ENCODE measurements at regions not wholly inside any gene's neighbourhood (a gene's known extent, or its start where the extent isn't known, plus 50 kb on each side); places are given as distances from the start of the nearest gene placed in this dataset.

DNA sequence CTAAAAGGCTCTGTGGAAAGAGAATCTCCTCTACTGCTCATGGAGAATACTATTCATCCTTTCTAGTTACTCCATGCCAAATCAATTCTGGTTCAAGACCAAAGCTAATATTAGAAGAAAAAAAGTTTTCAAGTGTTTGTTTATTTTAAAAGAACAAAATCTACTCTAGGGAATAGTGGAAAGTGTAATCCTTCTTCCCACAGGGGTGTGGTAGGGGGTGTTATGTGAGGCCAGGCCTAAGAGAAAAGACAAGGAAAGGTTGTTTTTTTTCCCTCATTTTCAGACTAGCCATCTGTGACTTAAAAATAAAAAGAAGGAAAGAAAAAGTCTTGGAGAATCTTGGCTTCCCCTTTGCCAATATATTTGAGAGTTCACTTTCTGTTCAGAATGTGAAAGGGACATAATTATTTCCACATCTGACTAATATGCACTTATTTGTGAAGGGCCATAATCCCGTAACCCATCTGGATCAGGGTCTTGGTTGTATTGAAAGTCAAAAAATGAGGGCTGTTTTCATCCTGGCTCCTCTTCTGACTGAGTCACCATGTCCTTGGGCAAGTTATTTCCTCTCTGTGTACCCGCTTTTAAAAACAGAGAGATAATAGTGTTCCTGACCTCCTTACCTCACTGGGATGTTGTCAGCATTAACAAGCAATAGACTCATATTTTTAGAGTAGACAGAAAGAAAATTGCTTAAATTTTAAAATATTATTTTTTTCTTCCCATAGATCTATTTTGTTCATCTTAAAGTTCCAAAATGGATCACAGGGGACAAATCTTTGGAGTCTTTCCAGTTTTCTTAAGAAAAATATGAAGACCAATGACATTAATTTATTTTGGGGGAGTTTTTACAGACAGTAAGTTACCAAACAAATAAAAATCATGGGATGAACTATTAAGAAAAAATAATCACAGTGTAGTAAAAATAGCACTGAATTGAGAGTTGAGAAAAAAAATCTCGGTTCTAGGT, 233.7 kb downstream of the IBTK start:
- DNase-seq: no peak

DNA sequence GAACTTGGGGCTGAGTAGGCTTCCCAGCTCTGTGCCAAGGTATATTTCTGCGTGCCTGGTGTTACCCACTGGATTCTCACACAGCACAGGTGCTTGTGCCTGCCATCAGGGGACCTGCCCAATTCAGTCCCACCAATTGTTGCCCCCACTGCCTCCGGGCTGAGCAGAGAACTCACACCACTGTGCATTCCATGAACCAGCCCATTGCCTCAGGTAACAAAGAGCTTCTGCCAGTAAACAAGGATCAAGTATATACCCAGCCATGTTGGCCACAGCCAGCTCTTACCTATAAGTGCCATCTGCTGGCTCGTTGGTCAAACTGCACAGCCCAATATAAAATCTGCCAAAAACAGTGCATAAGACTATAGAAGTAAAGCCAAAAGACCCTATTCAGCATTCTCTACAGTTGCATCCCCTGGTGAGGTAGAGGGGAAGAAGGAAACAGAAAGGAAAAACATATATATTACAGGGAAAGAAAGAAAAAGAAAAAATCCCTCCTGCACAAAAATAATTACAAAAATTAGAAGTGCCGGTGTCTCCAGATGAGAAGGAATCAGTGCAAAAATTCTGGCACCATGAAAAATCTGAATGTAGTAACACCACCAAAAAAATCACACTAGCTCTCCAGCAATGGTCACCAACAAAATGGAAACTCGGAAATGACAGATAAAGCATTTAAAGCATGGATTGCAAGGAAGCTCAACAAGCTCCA, 241.4 kb downstream of the IBTK start:
- peak; percentile 65 for DNase-seq

DNA sequence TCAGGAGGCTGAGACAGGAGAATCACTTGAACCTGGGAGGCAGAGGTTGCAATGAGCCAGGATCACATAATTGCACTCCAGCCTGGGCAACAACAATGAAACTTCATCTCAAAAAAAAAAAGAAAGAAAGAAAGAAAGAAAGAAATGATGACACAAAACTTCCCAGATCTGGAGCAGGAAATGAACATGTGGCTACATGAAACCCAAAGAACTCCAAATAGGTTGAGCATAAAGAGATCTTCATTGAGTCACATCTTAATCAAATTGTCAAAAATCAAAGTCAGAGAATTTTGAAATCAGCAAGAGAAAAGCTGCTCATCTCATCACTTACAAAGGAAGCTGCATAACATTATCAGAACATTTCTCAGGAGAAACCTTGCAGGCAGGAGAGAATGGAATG, 247.0 kb downstream of the IBTK start:
- DNase-seq: no peak

DNA sequence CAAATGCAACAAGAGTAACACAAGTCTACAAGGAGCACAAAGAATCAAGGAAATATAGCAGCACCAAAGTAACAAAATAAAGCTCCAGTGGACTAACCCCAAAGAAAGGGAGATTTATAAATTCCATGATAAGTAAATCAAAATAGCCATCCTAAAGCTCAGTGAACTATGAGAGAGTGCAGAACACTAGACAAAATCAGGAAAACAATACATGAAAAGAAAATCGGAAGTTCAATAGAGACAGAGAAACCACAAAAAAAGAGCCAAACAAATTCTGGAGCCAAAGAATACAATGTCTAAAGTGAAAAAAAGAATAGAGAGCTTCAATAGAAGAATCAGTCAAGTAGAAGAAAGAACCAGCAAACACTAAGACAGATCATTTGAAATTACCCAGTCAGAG, 247.3 kb upstream of the TENT5A start:
- DNase-seq: no peak

DNA sequence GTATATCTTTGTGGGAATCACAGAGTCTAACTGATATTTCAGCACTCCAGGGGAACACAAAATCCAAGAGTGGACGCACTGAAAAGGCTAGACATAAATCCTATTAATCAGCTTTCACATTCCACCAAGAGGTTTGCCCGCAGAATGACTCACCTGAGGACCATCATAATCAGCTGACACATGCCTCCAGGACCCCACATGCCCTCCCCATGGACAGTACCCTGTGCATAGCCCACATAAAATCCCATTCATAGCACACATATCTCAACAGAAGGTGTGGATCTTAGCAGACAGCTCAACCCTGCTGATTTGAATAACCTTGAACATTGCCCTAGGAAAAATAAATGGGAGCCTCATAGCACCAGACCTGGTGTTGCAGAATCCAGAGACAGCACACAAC, 246.8 kb upstream of the TENT5A start:
- DNase-seq: no peak

DNA sequence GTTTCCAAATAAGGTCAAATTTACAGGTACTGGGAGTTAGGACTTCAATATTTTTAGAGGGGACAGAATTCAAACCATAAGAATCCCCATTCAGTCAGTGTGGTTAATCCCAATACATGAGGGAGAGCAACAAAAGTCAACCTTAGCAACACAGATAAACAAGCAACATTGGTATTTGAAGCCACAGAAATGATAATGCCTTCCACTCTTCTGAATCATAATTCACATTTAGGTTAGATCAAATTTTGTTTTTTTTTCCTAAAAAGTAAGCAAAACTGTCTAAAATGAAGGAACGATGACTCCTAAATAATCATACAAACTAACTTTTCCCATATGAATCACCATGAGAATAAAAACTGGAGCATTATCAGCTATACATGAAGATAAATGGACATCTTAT, 246.0 kb upstream of the TENT5A start:
- no peak for DNase-seq

DNA sequence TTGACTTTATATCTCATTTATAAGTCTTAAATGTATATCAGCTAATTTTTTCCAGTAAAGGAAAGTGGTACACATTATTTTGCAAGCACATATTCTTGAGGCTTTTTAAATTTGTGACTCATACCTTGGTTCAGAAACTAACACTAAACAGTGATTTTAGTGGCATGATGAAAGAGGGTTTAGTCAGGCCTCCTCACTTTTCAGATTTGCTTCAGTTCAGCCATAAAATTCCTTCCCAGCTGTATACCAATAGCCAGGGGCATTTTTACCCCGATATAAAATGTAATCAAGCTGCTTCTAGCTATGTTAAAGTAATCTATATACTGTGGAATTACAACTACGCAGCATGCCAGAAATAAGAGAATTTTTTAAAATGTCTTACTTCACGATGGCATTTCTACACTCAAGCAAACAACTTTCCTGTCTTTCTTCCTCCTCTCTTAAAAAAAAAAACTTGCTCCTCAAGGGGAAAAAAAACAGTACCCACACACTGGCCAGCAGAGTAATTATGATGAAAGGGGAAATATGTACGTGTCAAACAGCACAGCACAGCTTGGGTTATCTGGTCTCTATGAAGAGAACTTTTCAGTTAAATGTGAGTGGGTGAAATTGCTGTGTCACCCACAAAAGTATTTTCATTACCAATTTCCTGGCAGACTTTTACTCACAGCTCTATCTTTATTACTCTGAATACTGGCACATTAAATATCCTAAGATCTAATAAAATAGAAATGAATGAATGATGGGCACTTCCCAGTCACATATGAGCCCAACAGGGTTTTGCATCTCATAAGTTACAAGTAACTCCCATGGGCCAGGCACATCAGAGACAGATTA, 244.8 kb upstream of the TENT5A start:
- peak; percentile 56 for DNase-seq

DNA sequence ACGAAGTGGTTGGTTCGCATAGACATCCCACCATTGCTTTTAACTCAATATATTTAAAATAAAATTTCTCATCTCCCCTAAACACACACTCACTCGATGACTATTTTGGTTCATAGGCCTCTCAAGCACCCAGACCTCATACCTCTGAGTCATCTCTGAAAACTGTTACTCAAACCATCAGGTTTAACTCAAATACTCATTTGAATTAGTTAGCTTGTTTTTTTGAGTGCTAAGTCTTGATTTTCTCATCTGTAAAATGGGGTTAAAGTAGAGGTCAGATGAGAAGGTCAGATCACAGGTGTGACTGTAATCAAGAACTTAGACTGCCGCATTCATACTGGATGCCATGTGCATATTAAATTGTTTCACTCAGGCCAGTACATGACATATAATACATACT, 243.9 kb upstream of the TENT5A start:
- DNase-seq: no peak

DNA sequence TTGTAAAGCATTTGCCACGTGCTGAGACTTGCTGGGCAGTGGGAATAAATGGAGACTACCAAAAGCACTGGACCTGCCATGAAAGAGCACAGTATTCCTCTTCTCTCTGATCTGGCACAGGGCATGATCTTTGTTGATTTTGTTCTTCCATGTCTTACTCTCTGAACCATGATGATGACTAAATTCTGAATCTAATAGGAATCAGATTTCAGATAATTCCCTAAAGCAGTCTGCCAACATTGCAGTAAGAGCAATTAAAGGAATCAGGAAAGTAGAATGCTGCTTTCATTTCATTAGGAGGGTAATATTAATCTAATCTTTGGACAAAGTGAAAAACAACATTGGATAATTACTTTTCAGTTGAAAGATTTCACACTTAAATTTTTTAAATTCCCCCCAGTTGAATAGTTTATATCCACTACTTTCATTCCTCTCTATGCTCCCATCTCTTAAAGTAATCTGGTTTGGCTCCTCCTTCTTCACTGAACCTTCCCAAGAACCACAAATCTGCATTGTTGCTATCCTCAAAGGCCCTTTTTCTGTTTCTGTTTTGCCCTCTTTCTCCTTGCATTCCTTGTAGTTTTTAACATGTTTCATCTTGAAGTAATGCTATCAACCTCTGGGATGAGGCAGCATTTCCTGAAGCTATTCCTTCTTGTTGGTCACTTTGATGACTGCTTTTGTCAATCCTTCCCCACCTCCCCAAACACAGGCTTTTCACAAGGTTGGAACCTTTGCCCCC, 243.2 kb upstream of the TENT5A start:
- DNase-seq: no peak

DNA sequence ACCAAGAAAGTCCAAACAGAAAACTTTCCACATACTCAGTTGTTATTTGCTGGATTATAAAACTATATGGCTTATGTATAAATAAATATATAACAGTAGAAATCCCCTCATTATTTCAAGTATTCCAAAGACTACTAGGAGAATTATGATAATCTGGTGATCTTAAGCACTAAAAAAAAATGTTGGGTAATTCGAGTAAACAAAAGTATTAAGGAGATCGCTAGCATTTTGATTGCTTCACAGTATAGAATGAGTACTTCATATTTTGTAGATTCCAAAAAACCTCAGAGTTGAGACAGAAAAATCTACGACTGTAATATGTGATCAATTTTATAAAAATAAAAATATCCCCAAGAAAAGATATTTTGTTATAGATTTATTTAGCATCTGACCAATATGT, 236.4 kb upstream of the TENT5A start:
- DNase-seq: no peak

DNA sequence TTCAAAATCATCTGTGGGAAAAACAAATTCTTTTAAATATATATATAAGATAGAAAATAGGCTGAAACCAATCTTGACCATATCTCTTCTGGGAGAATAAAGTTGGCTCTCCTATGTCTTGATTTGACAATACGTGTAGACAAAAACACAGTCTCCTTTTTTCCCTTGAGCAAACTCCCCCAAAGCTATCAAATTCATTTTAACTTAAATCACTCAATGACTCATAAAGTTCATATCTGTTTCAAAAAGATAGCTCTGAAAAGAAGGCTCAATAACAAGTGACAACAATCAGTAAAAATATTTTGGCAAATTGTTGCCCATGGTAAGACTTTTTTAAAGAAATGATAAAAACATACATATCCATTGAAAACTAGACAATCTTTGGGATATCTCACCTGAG, 236.0 kb upstream of the TENT5A start:
- DNase-seq: no peak

DNA sequence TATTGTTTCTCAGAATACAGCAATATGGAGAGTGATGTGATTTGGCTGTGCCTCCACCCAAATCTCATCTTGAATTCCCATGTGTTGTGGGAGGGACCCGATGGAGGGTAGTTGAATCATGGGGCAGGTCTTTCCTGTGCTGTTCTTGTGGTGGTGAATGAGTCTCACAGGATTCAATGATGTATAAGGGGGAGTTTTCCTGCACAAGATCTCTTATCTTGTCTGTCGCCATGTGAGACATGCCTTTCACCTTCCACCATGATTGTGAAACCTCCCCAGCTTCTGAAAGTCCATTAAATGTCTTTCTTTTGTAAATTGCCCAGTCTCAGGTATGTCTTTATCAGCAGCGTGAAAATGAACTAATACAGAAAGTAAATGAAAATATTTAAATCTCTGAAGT, 234.8 kb upstream of the TENT5A start:
- no peak for DNase-seq

DNA sequence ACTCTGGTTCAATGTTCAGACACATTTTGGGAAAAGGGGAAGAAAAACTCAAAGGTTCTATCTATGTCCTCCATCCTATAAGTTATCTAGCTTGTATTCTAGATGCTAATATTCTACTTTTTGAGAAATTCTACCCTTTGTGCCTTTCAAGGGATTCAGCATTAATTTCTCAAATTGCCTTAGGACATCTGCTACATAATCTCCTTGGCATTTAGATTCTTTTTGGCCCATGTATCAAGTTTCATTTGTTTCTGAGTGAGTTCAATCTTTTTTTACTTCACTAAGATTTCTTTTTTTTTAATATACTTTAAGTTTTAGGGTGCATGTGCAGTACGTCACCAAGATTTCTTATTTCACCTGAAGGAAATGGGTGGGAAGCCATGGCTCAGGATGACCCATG, 232.7 kb upstream of the TENT5A start:
- no peak for DNase-seq

DNA sequence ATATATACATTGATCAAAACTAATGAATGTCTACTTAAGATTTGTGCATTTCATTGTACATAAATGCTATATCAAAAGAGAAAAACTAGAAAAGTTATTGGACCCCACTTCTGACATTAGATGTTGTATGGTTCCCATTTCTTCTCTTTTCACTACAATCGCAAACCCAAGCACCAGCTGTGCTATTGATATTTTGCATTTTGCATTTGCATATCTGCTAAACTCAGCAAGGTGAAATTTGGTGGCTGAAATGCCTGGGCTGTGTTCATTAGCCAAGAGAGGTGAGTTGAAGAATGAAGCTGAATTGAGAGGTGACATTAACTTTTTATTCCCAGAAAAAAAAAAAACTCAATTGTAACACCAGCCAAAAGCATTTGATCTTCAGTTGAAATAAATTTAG, 232.1 kb upstream of the TENT5A start:
- no peak for DNase-seq

DNA sequence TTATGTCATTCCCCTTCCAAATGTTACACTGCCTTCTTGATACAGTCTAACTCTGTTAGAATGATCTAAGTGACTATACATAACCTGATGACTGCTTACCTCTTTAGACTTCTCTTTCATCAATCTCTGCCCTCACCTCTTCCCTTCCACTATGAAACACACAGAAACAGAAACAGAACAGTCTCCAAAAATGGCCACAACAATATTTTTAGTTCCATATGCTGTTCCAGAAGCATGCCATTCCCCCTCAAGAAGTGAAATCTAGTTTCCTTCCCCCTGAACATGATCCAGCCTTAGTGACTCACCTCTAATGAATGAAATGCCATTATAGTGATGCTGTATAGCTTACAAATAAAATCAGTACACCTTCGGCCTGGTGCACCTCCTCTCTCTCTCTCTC, 229.3 kb upstream of the TENT5A start:
- no peak for DNase-seq

DNA sequence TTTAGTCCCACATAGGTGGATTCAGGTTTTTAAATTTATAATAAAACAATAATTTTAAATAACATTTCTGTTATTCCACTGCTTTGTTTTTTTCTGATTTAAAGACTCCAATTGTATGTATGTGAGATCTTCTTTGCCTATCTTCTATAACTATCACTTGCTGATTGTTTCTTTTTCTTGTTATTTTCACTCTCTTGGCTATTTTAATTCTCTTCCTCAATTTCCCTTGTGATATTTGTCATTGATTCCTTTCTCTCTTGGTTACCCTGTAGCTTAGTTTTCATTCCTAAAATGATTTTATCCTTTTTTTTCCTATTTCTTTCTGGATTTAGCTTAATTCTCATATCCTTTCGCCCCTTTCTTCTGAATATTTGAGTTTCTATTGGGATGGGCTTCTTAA, 227.3 kb upstream of the TENT5A start:
- no peak for DNase-seq

DNA sequence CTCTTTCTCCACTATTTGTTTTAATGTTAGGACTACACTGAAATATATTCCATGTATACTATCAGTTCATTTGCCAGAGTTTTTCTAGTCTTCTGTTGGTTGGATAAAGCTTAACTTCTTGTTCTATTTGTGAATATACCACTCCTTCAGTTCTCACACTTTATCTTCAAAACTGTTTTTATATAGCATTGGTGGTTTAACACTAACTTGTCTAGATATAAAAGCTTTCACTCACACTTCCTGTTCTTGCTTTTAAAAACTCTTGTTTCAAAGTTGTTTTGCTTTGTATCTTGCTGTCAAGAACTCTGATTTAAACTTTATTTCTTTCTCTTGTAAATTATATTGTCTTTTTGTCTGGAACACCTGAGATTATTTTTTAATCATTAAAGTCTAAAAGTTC, 226.8 kb upstream of the TENT5A start:
- no peak for DNase-seq

DNA sequence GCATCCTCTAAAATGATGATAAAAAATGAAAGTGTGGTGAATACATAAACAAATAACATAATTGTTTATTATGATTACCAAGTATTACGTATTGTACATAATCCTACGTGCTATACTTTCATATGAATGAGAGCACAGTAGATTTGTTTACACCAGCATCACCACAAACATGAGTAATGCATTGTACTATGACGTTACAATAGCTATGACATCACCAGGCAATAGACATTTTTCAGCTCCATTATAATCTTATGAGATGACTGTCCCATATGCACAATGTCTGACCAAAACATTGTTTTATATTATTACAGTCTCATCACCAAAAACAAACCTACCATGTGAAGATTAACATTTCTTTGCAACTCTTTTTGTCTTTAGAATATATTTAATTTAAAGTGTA, 225.7 kb upstream of the TENT5A start:
- no peak for DNase-seq

DNA sequence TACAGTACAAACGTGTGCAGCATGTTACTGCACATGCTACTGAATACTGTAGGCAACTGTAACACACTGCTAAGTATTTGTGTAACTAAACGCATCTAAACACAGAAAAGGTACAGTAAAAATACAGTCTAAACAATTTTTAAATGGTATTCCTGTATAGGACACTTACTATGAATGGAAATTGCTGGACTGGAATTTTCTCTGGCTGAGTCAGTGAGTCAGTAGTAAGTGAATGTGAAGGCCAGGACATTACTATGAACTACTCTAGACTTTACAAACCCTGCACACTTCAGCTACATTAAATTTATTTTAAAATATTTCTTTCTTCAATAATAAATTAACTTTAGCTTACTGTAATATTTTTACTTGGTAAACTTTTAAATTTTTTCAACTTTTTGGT, 225.0 kb upstream of the TENT5A start:
- no peak for DNase-seq

DNA sequence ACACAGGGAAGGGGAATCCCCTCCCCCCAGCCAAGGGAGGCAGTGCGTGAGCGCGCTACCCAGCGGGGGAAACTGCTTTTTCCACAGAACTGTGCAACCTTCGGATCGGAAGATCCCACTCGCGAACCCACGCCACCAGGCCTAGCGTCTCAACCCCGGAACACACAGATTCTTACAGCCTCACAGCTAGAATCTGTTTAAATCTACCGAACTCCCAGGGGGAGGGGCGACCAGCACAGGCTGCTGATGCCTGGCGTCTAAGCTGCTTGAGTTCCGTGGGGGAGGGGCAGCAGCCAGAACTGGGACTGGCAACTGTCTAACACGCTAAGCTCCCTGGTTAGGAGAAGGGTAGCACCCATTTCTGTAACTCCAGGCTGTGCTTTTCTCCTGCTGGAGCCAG, 217.3 kb upstream of the TENT5A start:
- DNase-seq: no peak

DNA sequence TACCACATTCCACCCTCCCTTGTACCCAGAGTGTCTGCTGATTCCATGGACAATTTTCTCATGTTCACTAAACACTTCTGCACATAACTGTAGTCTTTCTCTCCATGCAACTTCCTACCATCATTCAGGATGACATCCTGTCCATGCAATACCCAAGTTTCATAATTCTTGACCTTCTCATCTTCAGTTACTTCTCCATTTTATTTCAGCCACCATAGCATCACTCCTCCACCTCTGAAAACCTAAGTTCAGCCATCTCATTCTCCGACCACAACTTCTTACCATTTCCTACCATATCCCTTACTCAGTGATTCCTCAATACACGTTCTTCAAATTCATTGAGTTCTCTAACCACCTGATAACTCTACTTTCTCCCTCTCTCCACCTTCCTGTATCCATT, 216.5 kb upstream of the TENT5A start:
- DNase-seq: peak; percentile 17

DNA sequence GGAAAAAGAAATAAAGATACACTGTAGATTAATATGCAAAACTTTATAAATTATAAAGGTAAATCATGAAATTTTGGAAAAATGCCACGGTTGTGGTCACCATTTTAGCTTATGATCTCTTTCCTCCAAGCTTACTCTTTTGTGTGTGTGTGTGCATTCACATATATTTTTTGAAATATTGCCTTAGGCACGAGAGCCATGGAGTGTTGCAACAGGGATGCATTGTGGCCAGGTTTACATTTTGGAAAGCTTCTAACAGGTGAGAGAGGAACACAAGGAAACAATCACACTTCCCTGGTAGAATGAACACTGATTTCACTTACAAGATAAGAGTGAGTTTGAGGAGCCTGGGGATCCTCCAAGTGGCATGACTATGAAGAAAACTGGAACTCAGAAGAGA, 214.5 kb upstream of the TENT5A start:
- DNase-seq: no peak

DNA sequence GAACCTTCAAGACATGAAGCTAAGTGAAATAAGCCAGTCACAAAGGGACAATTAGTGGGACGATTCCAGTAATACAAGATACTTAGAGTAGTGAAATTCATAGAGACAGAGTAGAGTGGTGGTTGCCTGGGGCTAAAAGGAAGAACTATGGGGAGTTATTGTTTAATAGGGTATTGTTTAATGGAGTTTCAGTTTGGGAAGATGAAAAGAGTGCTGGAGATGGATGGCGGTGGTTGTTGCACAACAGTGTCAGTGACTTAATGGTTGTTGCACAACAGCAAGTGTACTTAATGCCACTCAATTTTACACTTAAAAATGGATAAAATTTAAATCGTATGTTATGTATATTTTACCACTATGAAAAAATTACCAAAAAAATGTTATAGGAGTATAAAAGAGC, 209.7 kb upstream of the TENT5A start:
- no peak for DNase-seq

All from hematopoietic multipotent progenitor cell treated with erythropoietin and hydrocortisone succinate and interleukin-3 and kit ligand, for 6 days (in vitro differentiated cells).